Epidermal melanocyte (primary cell): ENCODE measurements at regions not wholly inside any gene's neighbourhood (a gene's known extent, or its start where the extent isn't known, plus 50 kb on each side); places are given as distances from the start of the nearest gene placed in this dataset.
"Not testable (repeated sequence)": the region's sequence is repeated elsewhere in the genome, so short reads cannot be mapped to it uniquely, and the experiment has no call there.

Experiments
- DNase-seq: peaks from one replicate; pipeline ENCODE4 v3.0.0; 2011; ENCODE audit warnings: low spot score; ENCODE audit not compliant: insufficient read length

DNA sequence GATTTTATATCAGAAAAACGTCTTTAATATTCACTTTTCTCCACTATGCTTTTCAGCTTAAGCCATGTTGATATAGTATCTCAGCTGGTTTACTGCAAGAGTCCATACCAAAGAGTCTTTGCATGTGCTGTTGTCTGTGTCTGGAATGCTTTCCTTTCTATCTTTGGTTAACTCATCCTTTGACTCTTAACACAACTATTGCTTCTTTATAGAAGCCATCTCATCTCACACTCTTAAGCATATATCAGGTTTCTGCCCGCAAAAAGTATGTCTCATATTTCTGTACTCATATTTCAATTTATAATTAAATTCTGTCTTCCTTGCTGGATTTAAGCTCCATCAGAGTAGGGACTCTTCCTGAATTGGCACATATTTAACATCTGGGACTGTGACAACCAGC, 220.9 kb upstream of the KCNK2 start:
- no peak for DNase-seq

DNA sequence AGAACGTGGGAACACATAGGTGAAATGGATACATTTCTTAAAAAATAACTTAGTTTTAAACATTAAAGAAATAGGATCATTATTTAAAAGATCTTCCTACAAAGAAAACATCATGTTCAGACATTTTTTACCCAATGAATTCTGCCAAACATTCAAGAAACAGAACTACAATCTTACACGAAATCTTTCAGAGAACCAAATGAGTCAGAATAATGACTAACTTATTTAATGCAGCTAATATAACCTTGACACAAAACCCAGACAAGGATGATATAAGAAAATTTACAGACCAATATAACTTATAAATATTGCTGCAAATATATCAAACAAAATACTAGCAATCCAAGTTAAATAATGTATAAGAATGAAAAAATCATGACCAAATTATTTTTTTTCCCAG, 220.1 kb upstream of the KCNK2 start:
- DNase-seq: no peak

DNA sequence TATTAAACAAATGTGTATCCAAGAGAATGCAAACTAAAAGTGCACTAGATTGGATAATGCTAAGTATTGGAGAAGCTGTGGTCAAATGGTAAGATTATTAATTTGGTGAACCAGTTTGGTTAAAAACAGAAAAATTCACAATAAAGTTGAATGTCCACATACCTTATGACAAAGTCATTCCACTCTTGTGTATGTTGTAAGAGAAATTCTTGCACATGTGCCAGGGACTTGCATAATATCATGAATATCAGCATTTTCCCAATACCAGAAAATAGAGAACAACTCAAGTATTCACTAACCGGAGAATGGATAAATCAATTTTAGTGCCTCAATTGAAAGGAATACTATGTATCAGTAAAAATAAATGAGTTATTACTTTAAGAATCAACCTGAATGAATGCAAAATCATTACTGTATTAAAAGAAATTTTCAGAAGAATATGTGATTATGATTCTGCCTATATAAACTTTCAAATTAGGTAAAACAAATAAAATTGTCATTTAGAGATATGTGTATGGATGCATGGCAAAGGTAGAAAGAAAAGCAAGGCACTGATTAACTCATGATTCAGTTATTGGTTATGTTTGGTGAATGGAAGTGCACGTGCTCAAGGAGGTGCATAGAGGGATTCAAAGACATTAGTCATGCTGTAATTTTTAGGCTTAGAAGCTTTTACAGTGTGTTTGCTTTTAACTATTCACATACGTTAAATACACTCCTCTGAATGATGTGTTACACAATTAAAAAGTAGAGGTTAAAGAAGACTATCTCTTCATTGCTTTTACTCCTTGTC, 217.4 kb upstream of the KCNK2 start:
- DNase-seq: peak; percentile 22

- DNase-seq: not testable (repeated sequence)
Measured at GRCh38 chr1:214870426-214870825, 212.1 kb upstream of the KCNK2 start.

GRCh38 chr1:214880956-214881355, 201.6 kb upstream of the KCNK2 start:
- DNase-seq: no peak

DNA sequence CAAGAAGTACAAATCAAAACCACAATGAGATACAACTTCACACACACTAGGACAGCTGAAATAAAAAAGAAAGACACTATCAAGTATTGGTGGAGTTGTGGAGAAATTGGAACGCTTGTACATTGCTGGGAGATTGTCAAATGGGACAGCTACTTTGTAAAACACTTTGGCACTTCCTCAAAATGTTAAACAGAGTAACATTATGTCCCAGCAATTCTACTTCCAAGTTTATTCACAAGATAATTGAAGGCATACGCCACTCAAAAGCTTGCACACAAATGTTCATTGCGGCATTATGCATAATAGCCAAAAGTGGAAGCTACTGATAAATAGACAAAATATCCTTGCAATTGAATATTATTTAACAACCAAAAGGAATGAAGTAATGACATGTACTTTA, 199.9 kb upstream of the KCNK2 start:
- no peak for DNase-seq

DNA sequence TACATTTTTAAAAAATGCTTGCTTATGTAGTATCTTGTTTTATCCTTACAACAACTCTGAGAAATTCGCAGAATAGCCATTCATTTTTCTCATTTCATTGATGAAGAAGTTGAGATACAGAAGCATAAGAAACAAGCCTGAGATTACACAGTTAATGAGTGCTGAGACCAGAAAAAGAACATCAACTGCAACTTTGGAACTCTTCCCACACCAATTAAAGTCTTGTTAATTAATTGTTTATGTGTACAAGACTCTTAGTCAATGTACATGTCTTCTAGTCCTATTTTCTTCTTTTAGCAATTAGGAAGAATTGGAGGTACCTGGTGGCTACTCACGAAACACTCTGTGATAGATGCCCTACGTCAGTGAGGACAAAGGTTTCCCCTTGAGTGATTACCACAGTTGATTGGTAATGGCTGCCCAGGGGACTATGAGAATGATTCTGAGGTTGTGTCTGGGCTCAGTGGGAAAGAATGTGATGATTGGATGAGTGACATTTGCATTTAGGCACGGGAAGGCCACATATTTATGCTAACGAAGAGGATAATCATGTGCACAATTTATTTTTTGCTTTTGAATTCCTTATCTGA, 187.4 kb upstream of the KCNK2 start:
- no peak for DNase-seq

GRCh38 chr1:214896921-214897320, 185.6 kb upstream of the KCNK2 start:
- no peak for DNase-seq

DNA sequence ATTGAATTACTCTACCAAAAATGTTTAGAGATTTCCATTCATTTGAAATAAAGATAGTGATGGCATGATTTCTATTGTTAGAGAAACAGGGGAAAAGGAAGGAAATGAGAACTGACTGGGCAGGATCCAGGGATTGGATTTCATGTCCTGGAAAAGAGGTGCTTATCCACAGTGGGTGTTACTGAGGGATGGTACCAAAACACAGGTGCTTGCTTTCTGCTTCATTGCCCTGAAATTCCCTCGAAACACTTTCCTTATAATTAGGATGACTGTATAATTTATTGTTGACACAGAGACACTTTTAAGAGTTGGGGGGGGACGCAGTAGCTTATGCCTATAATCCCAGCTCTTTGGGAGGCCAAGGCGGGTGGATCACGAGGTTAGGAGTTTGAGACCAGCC, 185.0 kb upstream of the KCNK2 start:
- no peak for DNase-seq

DNA sequence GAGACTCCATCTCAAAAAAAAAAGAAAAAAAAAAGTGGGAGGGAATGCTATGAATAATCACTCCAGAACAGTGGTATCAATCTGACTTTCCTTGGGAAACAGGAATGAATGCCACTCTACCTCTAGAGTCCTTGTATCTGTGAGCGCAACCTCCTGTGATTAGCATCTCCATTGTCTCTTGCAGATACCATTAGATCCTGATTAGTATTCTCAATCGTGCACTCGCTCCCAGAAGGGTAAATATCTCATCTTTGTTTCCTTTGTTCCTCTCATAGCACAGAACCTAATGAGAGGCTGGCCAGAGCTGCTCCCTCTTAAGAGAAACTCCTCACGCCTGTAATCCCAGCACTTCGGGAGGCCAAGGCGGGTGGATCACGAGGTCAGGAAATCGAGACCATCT, 184.4 kb upstream of the KCNK2 start:
- no peak for DNase-seq

- no peak for DNase-seq
Measured at GRCh38 chr1:214898718-214899117, 183.8 kb upstream of the KCNK2 start.

DNA sequence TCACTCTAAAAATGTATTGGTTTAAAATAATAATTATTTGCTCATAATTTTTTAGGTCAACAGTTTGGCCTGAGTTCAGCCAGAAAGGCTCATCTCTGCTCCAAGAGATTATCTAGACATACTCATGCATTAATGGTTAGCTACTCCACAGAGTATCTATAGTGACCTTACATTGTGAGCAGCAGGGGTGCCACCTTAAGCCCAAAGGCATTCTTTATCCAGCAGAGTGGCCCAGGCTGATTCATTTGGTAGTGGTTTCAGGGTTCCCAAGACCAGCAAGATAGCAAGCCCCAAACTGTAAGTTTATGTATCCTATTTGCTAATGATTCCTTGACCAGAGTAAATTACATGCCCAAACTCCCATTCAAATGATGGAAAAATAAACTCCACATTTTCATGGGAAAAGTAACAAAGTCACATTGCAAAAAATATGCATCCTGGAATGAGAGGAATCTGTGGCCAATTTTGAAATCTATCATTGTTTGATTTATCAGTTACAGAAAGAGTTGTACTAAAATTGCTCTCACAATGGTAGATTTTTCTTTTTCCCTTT, 182.6 kb upstream of the KCNK2 start:
- DNase-seq: no peak

DNA sequence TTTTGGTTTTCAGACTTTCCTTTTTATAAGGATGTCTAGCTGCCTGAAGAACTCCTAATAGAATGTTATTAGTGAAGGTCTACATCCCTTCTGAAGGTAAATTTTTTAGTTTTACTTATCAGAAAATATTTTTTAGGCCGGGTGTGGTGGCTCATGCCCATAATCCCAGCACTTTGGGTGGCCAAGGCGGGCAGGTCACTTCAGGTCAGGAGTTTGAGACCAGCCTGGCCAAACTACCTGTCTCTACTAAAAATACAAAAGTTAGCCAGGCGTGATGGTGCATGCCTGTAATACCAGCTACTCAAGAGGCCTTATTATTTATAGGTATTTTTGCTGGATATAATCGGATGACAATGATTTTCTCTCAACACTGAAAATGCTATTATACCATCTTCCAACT, 181.9 kb upstream of the KCNK2 start:
- no peak for DNase-seq

GRCh38 chr1:214901718-214902117, 180.8 kb upstream of the KCNK2 start:
- no peak for DNase-seq

- no peak for DNase-seq
Measured at GRCh38 chr1:214902636-214903320, 179.8 kb upstream of the KCNK2 start.

DNA sequence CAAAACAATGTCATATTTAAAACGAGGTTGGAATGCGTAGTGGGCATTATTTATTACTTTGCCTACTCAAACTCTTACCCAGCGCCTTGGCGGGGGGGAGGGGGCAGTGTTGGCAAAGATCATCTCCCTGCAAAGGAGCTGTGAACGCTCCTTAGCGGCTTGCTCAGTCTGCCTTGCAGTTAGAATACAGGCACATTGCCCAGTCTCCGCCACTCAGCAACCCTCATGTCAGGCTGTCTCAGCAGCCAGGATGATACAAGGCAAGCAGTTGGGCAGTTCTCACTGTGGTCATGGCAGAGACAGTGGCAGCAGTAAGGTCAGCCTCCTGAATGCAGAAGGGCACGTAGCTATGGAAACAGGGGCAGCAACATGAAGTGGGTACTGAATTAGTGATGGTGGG, 170.4 kb upstream of the KCNK2 start:
- no peak for DNase-seq

- DNase-seq: no peak
Measured at GRCh38 chr1:214913966-214914365, 168.6 kb upstream of the KCNK2 start.

DNA sequence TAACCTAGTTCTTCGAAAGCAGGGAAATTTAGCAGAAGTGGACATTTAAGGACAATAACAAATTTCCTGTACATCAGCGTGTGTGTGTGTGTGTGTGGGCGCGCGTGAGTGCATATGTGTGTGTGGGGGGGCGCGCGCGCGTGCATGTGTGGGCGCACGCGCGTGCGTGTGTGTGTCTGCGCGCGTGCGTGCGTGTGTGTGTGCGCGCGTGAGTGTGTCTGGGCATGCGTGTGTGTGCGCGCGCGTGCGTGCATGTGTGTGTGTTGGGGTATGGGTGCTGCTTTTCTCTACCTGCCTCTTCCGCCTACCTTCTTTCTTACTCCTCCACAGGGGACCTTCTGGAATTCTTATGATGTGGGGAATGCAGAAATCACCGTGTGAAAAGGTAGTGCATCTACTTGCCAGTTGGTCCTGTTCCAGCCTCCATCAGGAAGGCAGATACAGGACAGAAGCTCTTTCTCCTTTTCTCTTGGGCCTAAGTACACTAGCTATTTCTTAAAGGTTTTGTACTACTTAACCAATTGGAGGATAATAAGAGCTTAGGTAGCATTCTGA, 165.4 kb upstream of the KCNK2 start:
- no peak for DNase-seq

DNA sequence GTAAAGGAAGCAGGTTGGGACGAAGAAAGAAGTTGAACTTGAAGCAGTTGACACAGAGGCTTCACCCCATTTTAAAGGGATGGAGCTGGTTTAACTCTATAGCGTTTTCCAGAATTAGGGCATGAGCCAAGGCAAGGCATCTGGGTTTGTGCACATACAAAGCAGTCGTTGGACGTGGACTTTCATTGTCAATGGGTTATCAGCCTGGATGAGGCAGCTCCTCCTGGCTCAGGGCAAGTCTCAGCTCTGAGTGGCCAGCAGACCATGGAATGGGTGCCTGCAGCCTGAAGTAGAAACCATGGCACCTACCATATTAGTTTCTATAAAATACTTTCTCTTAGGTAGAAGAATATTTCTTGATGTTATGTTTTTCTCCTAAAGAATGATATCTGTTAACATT, 163.8 kb upstream of the KCNK2 start:
- DNase-seq: no peak

- no peak for DNase-seq
Measured at GRCh38 chr1:214920337-214920736, 162.2 kb upstream of the KCNK2 start.

- DNase-seq: no peak
Measured at GRCh38 chr1:214923278-214923915, 159.1 kb upstream of the KCNK2 start.

DNA sequence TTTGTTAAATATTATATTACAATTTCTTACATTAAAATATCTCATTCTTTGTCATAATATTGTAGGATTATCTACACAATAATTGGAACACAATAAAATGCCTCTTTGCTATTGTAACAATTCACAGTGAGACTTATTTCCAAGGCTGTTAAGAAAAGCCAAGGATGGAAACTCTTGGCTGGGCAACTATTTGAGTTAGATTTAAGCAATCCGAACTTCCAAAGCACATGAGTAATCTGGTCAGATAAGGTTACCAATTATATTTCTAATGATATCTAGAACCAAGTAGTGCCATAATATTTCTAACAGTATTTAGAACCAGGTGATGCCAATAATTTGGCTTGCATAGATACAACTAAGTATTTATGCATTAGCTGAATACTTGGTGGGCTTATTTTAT, 154.7 kb upstream of the KCNK2 start:
- no peak for DNase-seq
